GM12878 (cell line): ENCODE measurements at regions not wholly inside any gene's neighbourhood (a gene's known extent, or its start where the extent isn't known, plus 50 kb on each side); places are given as distances from the start of the nearest gene placed in this dataset.

Experiments
- ATAC-seq: fragments of 200-7000 bp; cut with Tn5 transposase; 3 replicates; pipeline ENCODE4 v1.9.1; 2020; ENCODE audit warnings: mild to moderate bottlenecking, moderate library complexity
- BruUV-seq: library from RNA; stranded (reverse); fragments of 400-500 nt; replicated peaks from 2 replicates; lab custom pipeline; 2021; lab: Mats Ljungman, UMichigan
- CTCF ChIA-PET: fragments of 300-600 bp; sonication (Branson Sonifier 250); formaldehyde crosslinking; extraction: SDS; loops from one replicate; lab custom pipeline; 2021; ENCODE audit warnings: inconsistent platforms; lab: Yijun Ruan, JAX
- POLR2A ChIA-PET: fragments of 350-600 bp; formaldehyde crosslinking; extraction: SDS; loops from one replicate; lab custom pipeline; 2021; ENCODE audit warnings: inconsistent platforms; lab: Charles Lee
- RAD21 ChIA-PET: fragments of 300-600 bp; sonication (Branson Sonifier 250); formaldehyde crosslinking; loops from one replicate; lab custom pipeline; 2023; ENCODE audit warnings: antibody characterized with exemption; ENCODE audit not compliant: unreplicated experiment; lab: Charles Lee
- SMC1A ChIA-PET: fragments of 300-600 bp; sonication (Branson Sonifier 250); formaldehyde crosslinking; loops from one replicate; lab custom pipeline; 2023; ENCODE audit not compliant: unreplicated experiment, uncharacterized antibody; lab: Charles Lee
- DNase-seq: peaks from one replicate; pipeline ENCODE4 v3.0.0-alpha.2; 2011; ENCODE audit warnings: low read depth, low spot score
- FAIRE-seq: peaks from 3 replicates; lab custom pipeline; 2011; peaks lifted over from hg19 to GRCh38; lab: Jason Lieb, UNC
- H2AFZ ChIP-seq: 2 replicates; pipeline ENCODE4 v1.6.0; 2011; ENCODE audit warnings: low read depth, low read length, control low read depth; ENCODE audit not compliant: control insufficient read depth
- H3K27ac ChIP-seq: 2 replicates; pipeline ENCODE4 v1.5.1; 2011; ENCODE audit warnings: control low read depth; ENCODE audit not compliant: control insufficient read depth, insufficient read depth
- H3K27me3 ChIP-seq, 2 experiments: replicated peaks in 1 of 2; 2 replicates each; pipeline versions ENCODE4 v1.6.0 to v1.6.1; 2011; ENCODE audit warnings: low read length in 1 of 2; ENCODE audit not compliant: control insufficient read depth in 2 of 2, insufficient read depth in 2 of 2
- H3K36me3 ChIP-seq, 2 experiments: 2 replicates each; pipeline ENCODE4 v1.5.1; 2011; ENCODE audit warnings: low read length in 1 of 2; ENCODE audit not compliant: control insufficient read depth in 2 of 2, insufficient read depth in 2 of 2
- H3K4me1 ChIP-seq: 2 replicates; pipeline ENCODE4 v1.6.1; 2011; ENCODE audit warnings: mild to moderate bottlenecking, low read length, moderate library complexity, mixed read lengths; ENCODE audit not compliant: control insufficient read depth, insufficient read depth
- H3K4me2 ChIP-seq: 2 replicates; pipeline ENCODE4 v1.6.0; 2011; ENCODE audit warnings: control low read depth; ENCODE audit not compliant: control insufficient read depth, insufficient read depth
- H3K4me3 ChIP-seq: fragments of 200-600 bp; sonication (generic); 2 replicates; pipeline ENCODE4 v1.5.1; 2016
- H3K79me2 ChIP-seq: 2 replicates; pipeline ENCODE4 v1.6.0; 2011; ENCODE audit warnings: low read length; ENCODE audit not compliant: control insufficient read depth, insufficient read depth
- H3K9ac ChIP-seq: 2 replicates; pipeline ENCODE4 v1.8.0; 2011; ENCODE audit warnings: low read length, control low read depth, mixed read lengths; ENCODE audit not compliant: control insufficient read depth, insufficient read depth
- H3K9me3 ChIP-seq: replicated peaks from 3 replicates; pipeline ENCODE4 v1.5.1; 2011; ENCODE audit warnings: mild to moderate bottlenecking, low read length; ENCODE audit not compliant: control insufficient read depth, insufficient read depth
- H4K20me1 ChIP-seq: 2 replicates; pipeline ENCODE4 v1.6.0; 2011; ENCODE audit not compliant: control insufficient read depth, insufficient read depth
- CHD4 ChIP-seq: fragments of 200-600 bp; sonication (generic); IDR thresholded peaks from 2 replicates; pipeline ENCODE4 v1.6.1; 2016; ENCODE audit warnings: mild to moderate bottlenecking
- CREB1 ChIP-seq: IDR thresholded peaks from 2 replicates; pipeline ENCODE4 v1.6.1; 2012; ENCODE audit warnings: low read depth, mild to moderate bottlenecking, inconsistent platforms
- FOXM1 ChIP-seq: IDR thresholded peaks from 2 replicates; pipeline ENCODE4 v1.6.1; 2012; ENCODE audit warnings: low read depth, mild to moderate bottlenecking, inconsistent platforms, low read length, moderate library complexity
- GABPA ChIP-seq: IDR thresholded peaks from 2 replicates; pipeline ENCODE4 v1.6.1; 2014; ENCODE audit warnings: antibody characterized with exemption, low read depth, mild to moderate bottlenecking, inconsistent platforms
- GATAD2B ChIP-seq: fragments of 450-650 bp; conservative IDR thresholded peaks from 2 replicates; pipeline ENCODE4 v1.6.1; 2017; ENCODE audit warnings: low read depth, mild to moderate bottlenecking, moderate library complexity
- KDM1A ChIP-seq: fragments of 200-600 bp; sonication (generic); IDR thresholded peaks from 2 replicates; pipeline ENCODE4 v1.6.1; 2016; ENCODE audit warnings: borderline replicate concordance
- NFXL1 ChIP-seq: fragments of 450-650 bp; IDR thresholded peaks from 2 replicates; pipeline ENCODE4 v1.6.1; 2017; ENCODE audit warnings: antibody characterized with exemption, mild to moderate bottlenecking, borderline replicate concordance
- NR2F1 ChIP-seq: fragments of 450-650 bp; conservative IDR thresholded peaks from 2 replicates; pipeline ENCODE4 v1.6.1; 2017; ENCODE audit warnings: mild to moderate bottlenecking
- RAD51 ChIP-seq: fragments of 450-650 bp; IDR thresholded peaks from 2 replicates; pipeline ENCODE4 v1.6.1; 2016; ENCODE audit warnings: moderate library complexity, mild to moderate bottlenecking, inconsistent platforms
- SMAD1 ChIP-seq: fragments of 450-650 bp; IDR thresholded peaks from 2 replicates; pipeline ENCODE4 v1.6.1; 2018; ENCODE audit warnings: mild to moderate bottlenecking, low read depth; ENCODE audit not compliant: partially characterized antibody
- SP1 ChIP-seq: IDR thresholded peaks from one replicate; pipeline ENCODE4 v1.6.1; 2011; ENCODE audit warnings: low read depth, low read length
- SRF ChIP-seq, 2 experiments: IDR thresholded peaks; 2 replicates each; pipeline ENCODE4 v1.6.1; 2011; ENCODE audit warnings: low read depth in 2 of 2, low read length in 2 of 2, mild to moderate bottlenecking in 1 of 2, moderate library complexity in 1 of 2
- TARDBP ChIP-seq: IDR thresholded peaks from 2 replicates; pipeline ENCODE4 v1.6.1; 2016; ENCODE audit warnings: borderline replicate concordance
- ZNF592 ChIP-seq: fragments of 450-650 bp; IDR thresholded peaks from 2 replicates; pipeline ENCODE4 v1.6.1; 2017; ENCODE audit warnings: mild to moderate bottlenecking, moderate library complexity
- WGBS: methylation state at CpG from one replicate; pipeline ENCODE4 v1.1.6; 2016; ENCODE audit warnings: low lambda C conversion rate; ENCODE audit not compliant: insufficient replicate concordance, insufficient coverage; ENCODE audit errors: missing lambda C conversion rate; 5-methylcytosine and 5-hydroxymethylcytosine counted together
- in situ Hi-C: fragments of 300-500 bp; cut with MboI; formaldehyde crosslinking; loops from 9 replicates; pipeline ENCODE4 v1.14.3; 2018; ENCODE audit warnings: mixed read lengths
- intact Hi-C: fragments of 100-400 bp; cut with micrococcal nuclease; formaldehyde crosslinking; loops from one replicate; pipeline ENCODE4 v1.14.2; 2022; ENCODE audit not compliant: unreplicated experiment

DNA sequence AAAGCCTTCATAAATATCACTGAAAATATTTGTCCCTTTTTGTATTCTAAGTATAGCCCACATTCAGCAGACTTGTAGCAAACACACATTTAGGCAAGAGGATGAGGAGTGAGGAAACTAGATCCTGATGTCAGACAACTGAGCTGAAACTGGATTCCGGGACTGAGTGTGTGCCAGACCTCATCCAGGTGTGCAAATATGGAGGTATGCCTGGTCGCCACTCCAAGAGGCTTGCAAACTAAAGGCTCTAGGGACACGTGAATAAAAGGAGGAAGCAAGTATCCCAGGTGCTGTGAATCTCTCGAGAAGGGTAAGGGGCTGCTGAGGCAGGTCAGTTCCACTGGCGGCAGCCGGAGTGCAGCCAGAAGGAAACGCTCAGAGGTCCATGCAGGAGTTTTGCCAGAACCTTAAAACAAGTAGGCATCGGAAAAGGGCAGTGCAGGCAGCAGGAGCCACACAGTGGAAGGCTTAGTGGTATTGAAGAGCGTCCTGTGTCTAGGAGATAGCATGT, 77.4 kb upstream of the ALDH1B1 start:
- no TSS peak for BruUV-seq
- FAIRE-seq, result no peak
- in situ Hi-C loops, result no loop called here

More for the DNA sequence above, 77.4 kb upstream of the ALDH1B1 start:
- ATAC-seq, result no peak
- RAD21 ChIA-PET, result interaction anchor here (1.5 kb wide), 1 partner anchor 150 kb away, joined by 3 read pairs; no protein-coding TSS in a partner anchor
- Histone ChIP-seq H2AFZ (no peak overlapping the region), H4K20me1 (no peaks in the 10 kb centered on the region)
- no peak for DNase-seq
- TF ChIP-seq SP1, result no peak
- no peak for TF ChIP-seq TARDBP
- no peak for TF ChIP-seq ZNF592
- no peak for TF ChIP-seq KDM1A
- no peak for TF ChIP-seq SRF (IDR thresholded peaks at IDR 0.05; ENCODE audit: low read depth in 2 of 2, low read length in 2 of 2)
- no peak for TF ChIP-seq NR2F1
- TF ChIP-seq FOXM1, result no peak
- TF ChIP-seq NFXL1, result no peak
- no peak for TF ChIP-seq GATAD2B
- no peak for TF ChIP-seq RAD51
- TF ChIP-seq SMAD1, result no peak
- no peak for TF ChIP-seq GABPA
- TF ChIP-seq CREB1, result no peak
- TF ChIP-seq CHD4, result no peak
- TF ChIP-seq, all 136 proteins: peak for 0
- no peaks in the 10 kb centered on the region; a peak in 2 of 4 replicates for H3K27me3 ChIP-seq
- no peak overlapping the region for H3K4me3 ChIP-seq
- H3K79me2 ChIP-seq, result no peaks in the 10 kb centered on the region
- ChIA-PET SMC1A (no interaction called here), CTCF (no interaction called here), POLR2A (no interaction called here)
- intact Hi-C loops, result loop anchor here (5.0 kb wide), 1 partner anchor 228 kb away; no protein-coding TSS in a partner anchor
- WGBS, result 41% methylated on average over 9 of the region's 9 CpGs
- no peaks in the 10 kb centered on the region for H3K36me3 ChIP-seq
- peaks cover 11% of the 10 kb centered on the region for H3K4me1 ChIP-seq
- H3K9ac ChIP-seq, result no peak overlapping the region
- no peak overlapping the region for H3K4me2 ChIP-seq
- no peaks in the 10 kb centered on the region for H3K9me3 ChIP-seq
- H3K27ac ChIP-seq, result no peak overlapping the region
